ENCODE measurements at regions not wholly inside any gene's neighbourhood (a gene's known extent, or its start where the extent isn't known, plus 50 kb on each side); places are given as distances from the start of the nearest gene placed in this dataset.
"Not testable (repeated sequence)": the region's sequence is repeated elsewhere in the genome, so short reads cannot be mapped to it uniquely, and the experiment has no call there.

GRCh38 chr16:48961546-48961945, 320.1 kb downstream of the CBLN1 start:
- Histone ChIP-seq H3K9ac (ENCODE audit: insufficient read length) (no peak overlapping the region), H3K9me3 (ENCODE audit: low read depth, low read length) (no peaks in the 10 kb centered on the region), H3K27ac (no peak overlapping the region), H3K36me3 (ENCODE audit: insufficient read depth, low read length) (no peaks in the 10 kb centered on the region), H3K4me3 (no peak overlapping the region)
- no peak for TF ChIP-seq EZH2 (IDR thresholded peaks at IDR 0.05)
- TF ChIP-seq FOXP2 (optimal IDR thresholded peaks at IDR 0.05; ENCODE audit: control extremely low read depth, extremely low read length, insufficient read depth): no peak
- no peak for TF ChIP-seq POLR2AphosphoS5 (IDR thresholded peaks at IDR 0.05; ENCODE audit: borderline replicate concordance, low read depth, low read length)
- DNase-seq (ENCODE audit: low read depth, low spot score): no peak

GRCh38 chr16:48960830-48961229, 320.8 kb downstream of the CBLN1 start:
- no peaks in the 10 kb centered on the region for H3K36me3 ChIP-seq (ENCODE audit: insufficient read depth, low read length)
- no peak overlapping the region for H3K4me3 ChIP-seq
- DNase-seq (ENCODE audit: low read depth, low spot score): no peak
- H3K27ac ChIP-seq: no peak overlapping the region
- no peak overlapping the region for H3K9ac ChIP-seq (ENCODE audit: insufficient read length)
- H3K9me3 ChIP-seq (ENCODE audit: low read depth, low read length): no peaks in the 10 kb centered on the region
- TF ChIP-seq EZH2 (IDR thresholded peaks at IDR 0.05): no peak
- TF ChIP-seq FOXP2 (optimal IDR thresholded peaks at IDR 0.05; ENCODE audit: control extremely low read depth, extremely low read length, insufficient read depth): no peak
- TF ChIP-seq POLR2AphosphoS5 (IDR thresholded peaks at IDR 0.05; ENCODE audit: borderline replicate concordance, low read depth, low read length): no peak

- Histone ChIP-seq H3K36me3 (ENCODE audit: insufficient read depth, low read length) (no peaks in the 10 kb centered on the region), H3K4me3 (no peak overlapping the region), H3K9ac (ENCODE audit: insufficient read length) (no peak overlapping the region), H3K27ac (no peak overlapping the region), H3K9me3 (ENCODE audit: low read depth, low read length) (no peaks in the 10 kb centered on the region)
- TF ChIP-seq POLR2AphosphoS5 (IDR thresholded peaks at IDR 0.05; ENCODE audit: borderline replicate concordance, low read depth, low read length) (no peak), FOXP2 (optimal IDR thresholded peaks at IDR 0.05; ENCODE audit: control extremely low read depth, extremely low read length, insufficient read depth) (no peak), EZH2 (IDR thresholded peaks at IDR 0.05) (no peak)
- DNase-seq (ENCODE audit: low read depth, low spot score): no peak
Measured at GRCh38 chr16:48959747-48960146, 321.9 kb downstream of the CBLN1 start.

GRCh38 chr16:48959204-48959603, 322.4 kb downstream of the CBLN1 start:
- DNase-seq (ENCODE audit: low read depth, low spot score): no peak

GRCh38 chr16:48958681-48959080, 323.0 kb downstream of the CBLN1 start:
- DNase-seq (ENCODE audit: low read depth, low spot score): no peak
- TF ChIP-seq FOXP2 (optimal IDR thresholded peaks at IDR 0.05; ENCODE audit: control extremely low read depth, extremely low read length, insufficient read depth) (no peak), POLR2AphosphoS5 (IDR thresholded peaks at IDR 0.05; ENCODE audit: borderline replicate concordance, low read depth, low read length) (no peak), EZH2 (IDR thresholded peaks at IDR 0.05) (no peak)
- Histone ChIP-seq H3K9me3 (ENCODE audit: low read depth, low read length) (no peaks in the 10 kb centered on the region), H3K4me3 (no peak overlapping the region), H3K36me3 (ENCODE audit: insufficient read depth, low read length) (no peaks in the 10 kb centered on the region), H3K9ac (ENCODE audit: insufficient read length) (no peak overlapping the region), H3K27ac (no peak overlapping the region)

More at GRCh38 chr16:48959204-48959603, 322.4 kb downstream of the CBLN1 start:
- H3K4me3 ChIP-seq: no peak overlapping the region
- no peak overlapping the region for H3K9ac ChIP-seq (ENCODE audit: insufficient read length)
- no peaks in the 10 kb centered on the region for H3K9me3 ChIP-seq (ENCODE audit: low read depth, low read length)
- H3K27ac ChIP-seq: no peak overlapping the region
- no peaks in the 10 kb centered on the region for H3K36me3 ChIP-seq (ENCODE audit: insufficient read depth, low read length)
- no peak for TF ChIP-seq POLR2AphosphoS5 (IDR thresholded peaks at IDR 0.05; ENCODE audit: borderline replicate concordance, low read depth, low read length)
- TF ChIP-seq EZH2 (IDR thresholded peaks at IDR 0.05): no peak
- no peak for TF ChIP-seq FOXP2 (optimal IDR thresholded peaks at IDR 0.05; ENCODE audit: control extremely low read depth, extremely low read length, insufficient read depth)

GRCh38 chr16:48956620-48957019, 325.0 kb downstream of the CBLN1 start:
- H3K9ac ChIP-seq (ENCODE audit: insufficient read length): no peak overlapping the region
- DNase-seq (ENCODE audit: low read depth, low spot score): no peak
- H3K27ac ChIP-seq: no peak overlapping the region
- no peak overlapping the region for H3K4me3 ChIP-seq
- TF ChIP-seq POLR2AphosphoS5 (IDR thresholded peaks at IDR 0.05; ENCODE audit: borderline replicate concordance, low read depth, low read length) (no peak), EZH2 (IDR thresholded peaks at IDR 0.05) (no peak), FOXP2 (optimal IDR thresholded peaks at IDR 0.05; ENCODE audit: control extremely low read depth, extremely low read length, insufficient read depth) (no peak)
- no peaks in the 10 kb centered on the region for H3K9me3 ChIP-seq (ENCODE audit: low read depth, low read length)
- no peaks in the 10 kb centered on the region for H3K36me3 ChIP-seq (ENCODE audit: insufficient read depth, low read length)

GRCh38 chr16:48955837-48956236, 325.8 kb downstream of the CBLN1 start:
- H3K9ac ChIP-seq (ENCODE audit: insufficient read length): no peak overlapping the region
- DNase-seq (ENCODE audit: low read depth, low spot score): no peak
- TF ChIP-seq FOXP2 (optimal IDR thresholded peaks at IDR 0.05; ENCODE audit: control extremely low read depth, extremely low read length, insufficient read depth): no peak

GRCh38 chr16:48951621-48952125, 330.0 kb downstream of the CBLN1 start:
- not testable (repeated sequence) for H3K9me3 ChIP-seq (ENCODE audit: low read depth, low read length); DNase-seq (ENCODE audit: low read depth, low spot score); H3K36me3 ChIP-seq (ENCODE audit: insufficient read depth, low read length); H3K9ac ChIP-seq (ENCODE audit: insufficient read length); H3K27ac ChIP-seq; H3K4me3 ChIP-seq

More at GRCh38 chr16:48955837-48956236, 325.8 kb downstream of the CBLN1 start:
- H3K9me3 ChIP-seq (ENCODE audit: low read depth, low read length): no peaks in the 10 kb centered on the region
- H3K36me3 ChIP-seq (ENCODE audit: insufficient read depth, low read length): no peaks in the 10 kb centered on the region
- no peak overlapping the region for H3K27ac ChIP-seq
- H3K4me3 ChIP-seq: no peak overlapping the region

GRCh38 chr16:48950184-48950583, 331.5 kb downstream of the CBLN1 start:
- H3K27ac ChIP-seq: no peak overlapping the region
- H3K36me3 ChIP-seq (ENCODE audit: insufficient read depth, low read length): no peaks in the 10 kb centered on the region
- H3K9ac ChIP-seq (ENCODE audit: insufficient read length): no peak overlapping the region
- TF ChIP-seq FOXP2 (optimal IDR thresholded peaks at IDR 0.05; ENCODE audit: control extremely low read depth, extremely low read length, insufficient read depth): no peak
- no peak for DNase-seq (ENCODE audit: low read depth, low spot score)
- no peak overlapping the region for H3K4me3 ChIP-seq
- H3K9me3 ChIP-seq (ENCODE audit: low read depth, low read length): no peaks in the 10 kb centered on the region
